ENCODE measurements at regions not wholly inside any gene's neighbourhood (a gene's known extent, or its start where the extent isn't known, plus 50 kb on each side); places are given as distances from the start of the nearest gene placed in this dataset.

DNA sequence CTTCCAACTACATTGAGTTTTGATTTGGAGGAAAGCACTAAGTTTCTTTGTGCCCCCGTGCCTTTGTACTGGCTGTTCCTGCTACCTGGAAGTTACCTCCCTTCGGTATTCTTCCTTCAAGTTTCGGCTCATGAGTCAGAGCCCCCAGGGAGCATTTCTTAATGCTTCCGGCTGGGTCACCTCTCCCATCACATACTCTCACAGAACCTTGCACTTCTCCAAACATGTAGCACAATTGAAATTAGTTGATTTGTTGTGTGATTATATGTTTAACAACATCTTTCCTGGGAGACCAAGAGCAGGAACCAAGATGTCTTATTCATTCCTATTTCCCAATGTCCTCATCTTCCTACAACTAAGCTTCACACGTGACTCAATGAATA lies 158.6 kb upstream of the CDH5 start:
- DNase-seq (ENCODE audit: low read depth in 2 of 2): no peak

DNA sequence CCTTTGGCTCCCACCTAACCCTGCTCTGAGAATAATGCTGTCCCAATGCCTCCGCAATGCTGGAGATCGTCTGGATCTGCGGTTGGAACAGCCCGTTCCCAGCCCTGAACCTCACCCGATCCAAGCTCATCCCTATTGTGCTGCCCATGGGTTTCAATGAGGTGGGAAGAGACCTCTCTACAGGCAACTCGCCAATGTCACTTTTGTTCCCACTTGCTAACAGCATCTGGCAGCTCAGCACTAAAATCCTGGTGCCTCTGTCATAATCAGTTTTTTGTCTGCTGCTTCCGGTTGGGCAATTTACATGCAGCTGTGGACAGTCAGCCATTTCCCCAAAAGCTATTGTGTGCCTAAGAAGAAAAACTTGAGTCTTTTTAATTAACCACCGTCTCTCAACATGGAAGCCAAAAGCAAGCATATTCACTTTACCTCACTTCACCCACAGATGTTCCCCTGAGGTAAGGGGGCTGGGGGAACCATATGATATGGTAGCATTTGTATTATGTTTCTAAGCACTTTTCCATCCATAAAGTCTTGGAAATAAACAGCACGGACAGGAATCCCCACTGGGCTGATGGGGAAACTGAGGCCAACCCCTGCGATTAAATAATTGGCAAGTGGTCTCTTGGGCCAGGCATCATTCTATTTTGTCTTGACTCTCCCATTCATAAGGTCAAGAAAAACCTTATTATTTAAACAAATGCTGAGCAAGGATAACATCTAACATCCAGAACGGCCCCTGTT lies 159.2 kb upstream of the CDH5 start:
- no peak for DNase-seq (ENCODE audit: low read depth in 2 of 2)

GRCh38 chr16:66206363-66206762 lies 160.1 kb upstream of the CDH5 start:
- no peak for DNase-seq (ENCODE audit: low read depth in 2 of 2)

DNA sequence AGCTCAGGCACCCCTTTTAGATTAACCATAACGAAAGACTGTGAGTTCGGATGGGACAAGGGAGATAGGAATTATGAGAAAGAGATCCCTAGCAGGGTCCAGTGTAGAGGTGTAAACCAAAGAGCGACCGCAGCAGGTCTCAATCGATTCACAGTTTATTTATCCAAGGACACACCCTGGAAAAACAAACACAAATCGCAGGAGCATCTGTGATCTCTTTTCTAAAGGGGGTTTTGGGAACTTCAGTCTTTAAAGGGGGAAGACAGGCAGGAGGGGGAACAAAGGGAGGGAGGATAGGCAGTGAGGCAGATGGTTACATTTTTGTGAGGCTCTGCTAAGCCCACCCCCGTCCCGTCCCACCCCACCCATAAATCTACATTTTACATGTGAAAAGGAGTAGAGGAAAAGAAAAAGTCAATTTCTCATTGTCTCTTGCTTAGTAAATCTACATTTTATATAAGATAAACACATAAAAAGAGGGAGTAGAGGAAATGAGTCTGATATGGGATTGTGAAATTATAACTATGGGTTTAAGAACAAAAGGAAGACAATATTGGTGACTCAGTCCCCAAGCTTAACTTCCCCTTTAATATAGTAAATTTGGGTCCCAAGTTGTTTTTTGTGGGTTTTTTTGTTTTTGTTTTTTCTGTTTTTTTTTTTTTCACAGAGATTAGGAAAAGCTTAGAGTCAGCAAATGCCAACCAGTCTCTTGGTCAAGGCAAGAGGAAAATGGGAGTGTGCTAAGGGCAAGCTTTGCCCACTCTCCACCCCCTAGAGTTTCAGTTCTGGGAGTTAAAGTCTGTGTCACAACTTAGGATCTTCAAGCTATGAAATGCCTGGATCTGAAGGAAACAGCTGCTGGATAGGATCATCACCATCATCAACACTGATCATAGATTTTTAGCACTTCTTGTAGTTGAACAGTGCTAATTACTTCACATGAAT lies 160.9 kb upstream of the CDH5 start:
- DNase-seq (ENCODE audit: low read depth in 2 of 2): no peak

DNA sequence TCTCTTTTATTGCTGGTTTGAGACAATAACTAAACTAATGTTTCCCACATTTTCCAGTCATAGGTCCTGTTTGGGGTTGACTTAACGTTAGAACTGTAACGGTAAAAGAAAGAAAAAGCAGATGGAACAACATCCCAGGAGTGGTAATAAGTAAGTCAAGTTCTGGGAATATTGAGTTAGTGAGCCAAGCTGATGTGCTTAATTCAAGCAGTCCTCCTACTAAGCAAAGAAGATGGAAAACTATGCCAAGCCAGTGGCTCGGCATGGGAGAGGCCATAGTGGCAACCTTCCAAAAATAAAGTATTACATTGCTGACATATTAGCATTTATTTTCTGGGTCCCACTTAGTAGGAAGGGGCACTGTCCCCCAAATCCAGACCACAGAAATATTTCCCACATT lies 161.7 kb upstream of the CDH5 start:
- DNase-seq (ENCODE audit: low read depth in 2 of 2): no peak

- no peak for DNase-seq (ENCODE audit: low read depth in 2 of 2)
Observed at GRCh38 chr16:66203476-66203875, 163.0 kb upstream of the CDH5 start.

DNA sequence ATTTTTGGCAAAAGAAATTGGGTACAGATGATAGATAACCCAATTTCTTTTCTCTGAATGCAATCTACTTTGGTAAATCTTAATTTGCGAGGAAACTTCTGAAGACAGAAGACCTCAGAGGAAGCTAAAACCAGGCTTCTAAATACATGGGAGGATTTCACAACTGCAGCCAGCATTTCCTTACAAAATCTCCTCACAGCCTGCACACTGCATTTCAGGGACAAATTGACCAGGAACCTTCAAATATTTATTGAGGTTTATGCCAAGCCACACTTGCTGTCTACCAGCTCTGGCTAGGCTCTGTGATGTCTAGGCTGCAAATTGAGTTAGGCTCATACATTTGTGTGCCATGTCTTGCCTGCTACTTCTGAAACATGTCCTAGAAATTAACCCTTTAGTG lies 167.3 kb upstream of the CDH5 start:
- DNase-seq (ENCODE audit: low read depth in 2 of 2): no peak

GRCh38 chr16:66198641-66199040 lies 167.8 kb upstream of the CDH5 start:
- DNase-seq (ENCODE audit: low read depth in 2 of 2): no peak

DNA sequence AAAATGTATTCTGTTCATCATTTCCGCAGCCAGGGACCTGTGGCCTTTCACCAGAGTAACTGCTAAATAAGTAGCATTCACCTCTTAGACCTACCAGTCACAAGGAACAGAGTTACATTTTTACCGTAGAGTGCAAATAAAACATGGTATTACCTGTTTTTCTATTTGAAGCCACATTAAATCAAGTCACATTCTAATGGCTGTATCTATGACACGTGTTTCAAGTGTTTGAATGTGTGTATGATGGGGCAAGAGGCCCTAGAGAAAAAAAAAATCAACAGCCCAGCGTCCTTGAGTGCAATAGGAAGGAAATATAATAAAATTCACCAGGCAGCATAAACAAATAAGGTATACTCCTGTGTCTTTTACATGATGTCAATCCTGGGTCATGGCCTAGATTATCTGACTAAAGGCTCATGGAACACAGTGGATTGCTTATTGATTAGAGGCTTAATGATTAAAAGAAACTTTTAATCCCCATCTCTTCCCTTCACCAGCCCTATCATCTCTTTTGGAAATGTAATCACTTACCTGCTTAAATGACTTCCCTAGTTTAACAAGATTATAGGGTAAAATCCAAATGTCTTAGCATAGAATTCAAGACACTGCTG lies 168.7 kb upstream of the CDH5 start:
- no peak for DNase-seq (ENCODE audit: low read depth in 2 of 2)

- no peak for DNase-seq (ENCODE audit: low read depth in 2 of 2)
Observed at GRCh38 chr16:66196770-66197169, 169.7 kb upstream of the CDH5 start.

- DNase-seq (ENCODE audit: low read depth in 2 of 2): no peak
Observed at GRCh38 chr16:66194866-66195265, 171.6 kb upstream of the CDH5 start.

DNA sequence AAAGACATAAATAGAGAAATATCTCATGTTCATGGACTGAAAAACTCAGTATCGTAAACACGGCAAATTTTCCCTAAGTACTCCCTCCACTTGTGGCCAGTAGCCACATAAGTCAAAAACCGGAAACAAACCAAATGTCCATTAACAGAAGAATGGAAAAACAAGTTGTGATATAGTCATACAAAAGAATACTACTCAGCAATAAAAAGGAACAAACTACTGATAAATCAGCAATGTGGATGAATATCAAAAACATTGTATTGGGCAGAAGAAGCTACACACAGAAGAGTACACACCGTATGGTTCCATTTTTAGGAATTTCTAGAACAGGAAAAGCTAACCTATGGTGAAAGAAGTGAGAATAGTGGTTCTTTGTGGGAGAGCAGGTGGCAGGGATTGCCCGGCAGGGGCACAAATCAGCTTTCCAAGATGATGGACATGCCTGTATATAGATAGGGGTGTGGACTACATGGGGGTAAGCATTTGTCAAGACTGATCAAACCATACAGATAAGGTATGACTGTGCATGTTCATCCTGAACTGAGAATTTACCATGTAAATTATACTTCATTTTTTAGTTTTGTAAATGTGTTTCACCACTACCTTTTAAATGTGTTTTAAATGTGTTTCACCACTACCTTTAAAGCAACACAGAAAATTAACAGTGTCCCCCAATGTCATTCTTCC lies 172.8 kb upstream of the CDH5 start:
- DNase-seq (ENCODE audit: low read depth in 2 of 2): no peak

- no peak for DNase-seq (ENCODE audit: low read depth in 2 of 2)
Observed at GRCh38 chr16:66190411-66190810, 176.1 kb upstream of the CDH5 start.

DNA sequence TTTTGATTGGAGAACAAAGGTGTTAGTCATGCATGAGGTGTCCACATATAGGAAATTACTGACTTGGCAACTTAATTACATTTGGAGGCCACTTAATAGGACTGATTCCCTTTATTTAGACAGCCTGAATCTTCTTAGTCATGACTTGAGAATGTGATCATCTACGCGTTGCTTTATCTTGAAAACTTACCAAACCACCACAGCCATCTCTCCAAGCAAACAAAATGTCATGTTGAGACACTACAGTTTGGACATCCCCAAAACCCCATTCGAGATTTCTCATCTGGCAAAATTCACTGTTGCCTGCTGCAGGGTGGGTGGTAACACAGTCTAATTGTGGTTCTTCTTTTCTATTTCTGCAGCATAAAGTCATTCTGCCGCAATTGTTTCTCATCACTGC lies 176.5 kb upstream of the CDH5 start:
- DNase-seq (ENCODE audit: low read depth in 2 of 2): no peak

- no peak for DNase-seq (ENCODE audit: low read depth in 2 of 2)
Observed at GRCh38 chr16:66188917-66189725, 177.4 kb upstream of the CDH5 start.

GRCh38 chr16:66186251-66186785 lies 180.2 kb upstream of the CDH5 start:
- DNase-seq (ENCODE audit: low read depth in 2 of 2): no peak

DNA sequence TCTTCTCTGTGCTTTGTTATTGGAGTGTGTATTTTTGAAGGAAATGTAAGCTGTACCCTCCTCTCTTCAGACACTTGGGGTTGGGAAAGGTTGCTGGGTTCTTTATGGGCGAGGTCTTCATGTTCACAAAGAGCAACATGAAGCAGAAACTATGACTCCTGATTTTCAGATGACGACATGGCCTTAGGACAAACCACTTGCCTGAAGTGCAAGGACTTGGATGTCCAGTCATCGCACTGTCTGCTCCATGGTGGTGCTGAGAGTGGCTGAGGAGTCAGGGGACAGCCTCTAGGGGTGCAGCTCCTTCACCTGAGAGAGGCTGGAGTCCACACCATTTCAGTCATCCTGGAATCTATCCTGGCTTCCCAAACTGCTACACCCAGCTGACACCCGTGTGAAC lies 183.9 kb upstream of the CDH5 start:
- DNase-seq (ENCODE audit: low read depth in 2 of 2): no peak

DNA sequence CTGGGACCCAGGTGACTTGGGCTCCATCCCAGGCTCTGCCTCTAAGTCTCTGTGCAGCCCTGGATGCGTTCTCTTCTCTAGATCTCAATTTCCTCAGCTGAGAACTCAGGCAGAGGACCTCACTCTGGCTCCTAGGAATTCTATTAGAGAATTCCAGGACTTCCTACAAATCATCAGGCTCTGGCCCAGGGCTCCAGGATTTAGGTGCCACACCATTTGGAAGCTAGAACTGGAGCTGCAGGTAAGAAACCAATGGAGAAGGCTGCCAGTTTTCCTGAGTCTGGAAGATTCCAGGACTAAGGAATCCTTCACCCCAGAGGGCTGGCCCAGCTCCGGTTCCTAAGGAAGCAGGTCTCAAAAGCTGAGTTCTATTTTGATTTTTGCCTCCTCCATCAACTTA lies 189.8 kb upstream of the CDH5 start:
- DNase-seq (ENCODE audit: low read depth in 2 of 2): no peak

DNA sequence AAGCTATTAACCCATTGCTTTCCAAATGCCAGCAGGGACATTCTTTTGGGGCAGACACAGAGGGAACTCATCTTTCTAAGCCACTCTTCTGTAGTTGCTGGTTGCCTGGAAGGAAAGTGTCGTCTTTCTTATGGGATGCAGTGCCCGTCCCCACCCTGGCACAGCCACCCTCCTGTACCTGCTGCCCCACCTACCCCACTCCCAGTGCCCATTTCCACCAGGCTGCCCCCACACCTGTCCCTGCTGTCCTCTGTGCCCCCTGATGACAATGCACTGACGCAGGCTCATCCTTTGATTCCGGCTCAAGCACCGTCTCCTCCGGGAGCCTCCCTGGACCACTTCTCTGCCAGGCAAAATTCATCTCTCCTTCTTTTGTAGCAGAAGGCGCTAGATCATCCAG lies 190.4 kb upstream of the CDH5 start:
- DNase-seq (ENCODE audit: low read depth in 2 of 2): no peak

DNA sequence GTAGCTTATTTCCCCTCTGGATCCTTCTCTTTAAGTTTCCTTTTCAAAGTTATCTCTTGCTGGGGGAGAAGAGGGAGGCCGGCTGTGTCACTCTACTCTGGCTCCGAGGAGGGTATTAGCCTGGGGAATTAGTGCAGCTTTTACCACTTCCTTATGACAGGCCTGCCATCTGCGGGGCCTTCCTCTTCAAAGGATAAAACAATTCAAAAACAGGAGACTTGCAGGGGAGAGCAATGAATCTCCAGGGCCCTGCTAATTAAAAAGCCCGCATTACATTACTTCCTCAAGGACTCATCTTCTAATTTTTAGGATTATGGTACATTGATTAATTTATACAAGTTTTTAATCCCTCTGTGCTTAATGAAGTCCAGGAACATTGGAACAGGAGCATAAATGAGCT lies 190.9 kb upstream of the CDH5 start:
- DNase-seq (ENCODE audit: low read depth in 2 of 2): no peak

DNA sequence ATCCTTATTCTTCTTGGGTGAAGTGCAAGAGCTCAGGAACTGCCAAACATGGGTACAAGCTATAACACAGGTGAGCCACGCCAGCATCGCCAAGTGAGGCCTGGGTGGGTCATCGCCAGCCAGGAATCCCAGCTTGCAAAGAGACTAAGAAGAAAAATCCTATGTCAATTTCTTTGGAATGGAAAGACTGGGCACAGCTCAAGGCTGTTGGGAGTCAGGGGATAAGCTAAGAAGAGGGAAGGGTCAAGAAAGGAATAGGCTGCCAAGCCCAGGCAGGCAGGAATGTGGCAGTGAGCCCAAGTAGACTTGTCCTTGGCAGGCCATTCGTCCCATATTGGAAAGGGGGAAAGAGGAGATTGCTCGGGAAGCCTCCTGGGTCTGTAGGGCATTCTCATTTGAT lies 191.4 kb upstream of the CDH5 start:
- DNase-seq (ENCODE audit: low read depth in 2 of 2): no peak

Measured in stimulated activated CD8-positive, alpha-beta memory T cell treated with anti-CD3 and anti-CD28 coated beads, Interleukin-15, amount 100 ng/mL, for 48 hours (primary cell).